Tibial nerve (tissue), 4 donors: ENCODE measurements at regions not wholly inside any gene's neighbourhood (a gene's known extent, or its start where the extent isn't known, plus 50 kb on each side); places are given as distances from the start of the nearest gene placed in this dataset.

Experiments
- CTCF ChIP-seq, 5 experiments: fragments of 200-600 bp in 3 of 5; fragments of 450-650 bp in 2 of 5; sonication (generic) in 3 of 5; IDR thresholded peaks; one replicate each; pipeline ENCODE4 v1.5.1; 2016 to 2019; ENCODE audit warnings: antibody characterized with exemption in 5 of 5, mild to moderate bottlenecking in 3 of 5, moderate library complexity in 2 of 5
- EP300 ChIP-seq, 2 donors: sonication (generic); formaldehyde crosslinking; IDR thresholded peaks; one replicate each; pipeline ENCODE4 v1.6.1; 2017; ENCODE audit warnings: antibody characterized with exemption in 2 of 2, mild to moderate bottlenecking in 1 of 2
- POLR2A ChIP-seq, 2 donors: fragments of 450-650 bp; IDR thresholded peaks; one replicate each; pipeline ENCODE4 v1.6.1; 2017; ENCODE audit warnings: antibody characterized with exemption in 2 of 2, mild to moderate bottlenecking in 2 of 2, moderate library complexity in 2 of 2

DNA sequence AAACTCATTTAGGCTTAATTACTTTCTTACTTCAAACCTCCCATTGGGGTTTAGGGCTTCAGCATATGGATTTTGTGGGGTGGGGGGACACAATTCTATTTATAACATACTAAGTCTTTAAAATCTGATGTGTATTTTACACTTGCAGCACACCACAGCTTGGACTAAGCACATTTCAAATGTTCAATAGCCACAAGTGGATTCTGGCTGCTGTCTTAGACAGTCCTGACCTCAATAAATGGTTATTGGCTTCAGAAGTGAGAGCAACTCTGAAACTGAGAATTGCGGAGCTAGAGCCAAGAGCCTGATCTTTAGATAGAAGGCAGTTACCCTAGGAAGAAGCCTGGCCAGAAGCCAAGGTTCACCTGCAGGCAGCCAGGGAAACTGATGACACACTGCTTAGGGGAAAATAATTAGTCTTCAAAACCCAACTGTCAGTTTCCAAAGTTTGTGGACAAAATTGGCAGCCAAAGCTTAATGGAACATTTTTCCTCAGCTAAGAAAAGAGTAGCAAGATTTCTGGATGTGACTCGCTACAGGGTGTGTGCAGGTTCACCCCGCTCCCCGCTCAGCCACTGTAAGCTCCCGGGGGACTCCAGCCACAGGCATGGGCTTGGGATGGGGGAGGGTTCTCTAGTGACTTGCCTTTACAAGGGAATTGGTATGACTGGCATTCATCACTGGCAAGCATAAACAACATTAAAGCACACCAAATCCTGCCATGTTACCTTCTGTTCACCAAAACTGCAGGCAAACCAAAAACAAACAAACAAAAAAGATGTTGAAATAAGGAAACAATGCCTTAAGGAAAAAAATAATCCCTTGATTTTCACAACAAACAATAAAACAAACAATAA lies 219.8 kb downstream of the TFAP2A start:
- no peak for TF ChIP-seq POLR2A (IDR thresholded peaks at IDR 0.05)
- TF ChIP-seq CTCF (IDR thresholded peaks at IDR 0.05), result no peak
- TF ChIP-seq EP300 (IDR thresholded peaks at IDR 0.05), result no peak
